ENCODE measurements at regions not wholly inside any gene's neighbourhood (a gene's known extent, or its start where the extent isn't known, plus 50 kb on each side); places are given as distances from the start of the nearest gene placed in this dataset.

- TF ChIP-seq FOS (IDR thresholded peaks at IDR 0.05; ENCODE audit: low read depth, low read length): no peak
- no peak for TF ChIP-seq RAD21 (IDR thresholded peaks at IDR 0.05; ENCODE audit: low read length)
- no peak for TF ChIP-seq POLR2A (IDR thresholded peaks at IDR 0.05; ENCODE audit: low read depth, low read length)
- TF ChIP-seq, protein P1, sequence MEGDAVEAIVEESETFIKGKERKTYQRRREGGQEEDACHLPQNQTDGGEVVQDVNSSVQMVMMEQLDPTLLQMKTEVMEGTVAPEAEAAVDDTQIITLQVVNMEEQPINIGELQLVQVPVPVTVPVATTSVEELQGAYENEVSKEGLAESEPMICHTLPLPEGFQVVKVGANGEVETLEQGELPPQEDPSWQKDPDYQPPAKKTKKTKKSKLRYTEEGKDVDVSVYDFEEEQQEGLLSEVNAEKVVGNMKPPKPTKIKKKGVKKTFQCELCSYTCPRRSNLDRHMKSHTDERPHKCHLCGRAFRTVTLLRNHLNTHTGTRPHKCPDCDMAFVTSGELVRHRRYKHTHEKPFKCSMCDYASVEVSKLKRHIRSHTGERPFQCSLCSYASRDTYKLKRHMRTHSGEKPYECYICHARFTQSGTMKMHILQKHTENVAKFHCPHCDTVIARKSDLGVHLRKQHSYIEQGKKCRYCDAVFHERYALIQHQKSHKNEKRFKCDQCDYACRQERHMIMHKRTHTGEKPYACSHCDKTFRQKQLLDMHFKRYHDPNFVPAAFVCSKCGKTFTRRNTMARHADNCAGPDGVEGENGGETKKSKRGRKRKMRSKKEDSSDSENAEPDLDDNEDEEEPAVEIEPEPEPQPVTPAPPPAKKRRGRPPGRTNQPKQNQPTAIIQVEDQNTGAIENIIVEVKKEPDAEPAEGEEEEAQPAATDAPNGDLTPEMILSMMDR (conservative IDR thresholded peaks at IDR 0.05; ENCODE audit: low read depth, low read length): no peak
- TF ChIP-seq RCOR1 (IDR thresholded peaks at IDR 0.05; ENCODE audit: insufficient replicate concordance, low read length): no peak
- TF ChIP-seq, protein P2, sequence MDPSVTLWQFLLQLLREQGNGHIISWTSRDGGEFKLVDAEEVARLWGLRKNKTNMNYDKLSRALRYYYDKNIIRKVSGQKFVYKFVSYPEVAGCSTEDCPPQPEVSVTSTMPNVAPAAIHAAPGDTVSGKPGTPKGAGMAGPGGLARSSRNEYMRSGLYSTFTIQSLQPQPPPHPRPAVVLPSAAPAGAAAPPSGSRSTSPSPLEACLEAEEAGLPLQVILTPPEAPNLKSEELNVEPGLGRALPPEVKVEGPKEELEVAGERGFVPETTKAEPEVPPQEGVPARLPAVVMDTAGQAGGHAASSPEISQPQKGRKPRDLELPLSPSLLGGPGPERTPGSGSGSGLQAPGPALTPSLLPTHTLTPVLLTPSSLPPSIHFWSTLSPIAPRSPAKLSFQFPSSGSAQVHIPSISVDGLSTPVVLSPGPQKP (IDR thresholded peaks at IDR 0.05; ENCODE audit: borderline replicate concordance, low read depth, low read length): no peak
- no peak for TF ChIP-seq CEBPB (IDR thresholded peaks at IDR 0.05; ENCODE audit: low read depth, low read length)
- TF ChIP-seq RFX5 (IDR thresholded peaks at IDR 0.05; ENCODE audit: low read depth, low read length): no peak
- TF ChIP-seq, protein P3, sequence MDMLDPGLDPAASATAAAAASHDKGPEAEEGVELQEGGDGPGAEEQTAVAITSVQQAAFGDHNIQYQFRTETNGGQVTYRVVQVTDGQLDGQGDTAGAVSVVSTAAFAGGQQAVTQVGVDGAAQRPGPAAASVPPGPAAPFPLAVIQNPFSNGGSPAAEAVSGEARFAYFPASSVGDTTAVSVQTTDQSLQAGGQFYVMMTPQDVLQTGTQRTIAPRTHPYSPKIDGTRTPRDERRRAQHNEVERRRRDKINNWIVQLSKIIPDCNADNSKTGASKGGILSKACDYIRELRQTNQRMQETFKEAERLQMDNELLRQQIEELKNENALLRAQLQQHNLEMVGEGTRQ (IDR thresholded peaks at IDR 0.05; ENCODE audit: low read depth, low read length): no peak
- TF ChIP-seq MAFK (IDR thresholded peaks at IDR 0.05; ENCODE audit: low read depth, low read length): no peak
- no peak for TF ChIP-seq NFE2L2 (IDR thresholded peaks at IDR 0.05; ENCODE audit: low read depth, low read length)
- TF ChIP-seq MXI1 (IDR thresholded peaks at IDR 0.05; ENCODE audit: borderline replicate concordance, low read depth, low read length): no peak
Measured at GRCh38 chr3:44058022-44058867, 183.4 kb upstream of the TOPAZ1 start.

Data from IMR-90 (cell line).